ENCODE measurements at regions not wholly inside any gene's neighbourhood (a gene's known extent, or its start where the extent isn't known, plus 50 kb on each side); places are given as distances from the start of the nearest gene placed in this dataset.

GRCh38 chr13:62626771-62627170 is 1211.1 kb upstream of the PCDH20 start:
- no peak for DNase-seq (ENCODE audit: low read depth, low spot score)
- TF ChIP-seq CTCF (IDR thresholded peaks at IDR 0.05; ENCODE audit: insufficient read depth, low read length, missing control alignments), result no peak
- ChIA-PET CTCF (no interaction called here), POLR2A (no interaction called here)
- H3K4me3 ChIP-seq (ENCODE audit: low read depth, low read length), result no peak overlapping the region

- ChIA-PET CTCF (no interaction called here), POLR2A (no interaction called here)
- H3K4me3 ChIP-seq (ENCODE audit: low read depth, low read length), result no peak overlapping the region
- TF ChIP-seq CTCF (IDR thresholded peaks at IDR 0.05; ENCODE audit: insufficient read depth, low read length, missing control alignments), result no peak
- DNase-seq (ENCODE audit: low read depth, low spot score), result no peak
Observed at GRCh38 chr13:62625214-62625881, 1209.7 kb upstream of the PCDH20 start.

GRCh38 chr13:62613819-62614218 is 1198.2 kb upstream of the PCDH20 start:
- no peak for TF ChIP-seq CTCF (IDR thresholded peaks at IDR 0.05; ENCODE audit: insufficient read depth, low read length, missing control alignments)
- POLR2A ChIA-PET, result no interaction called here
- no peak for DNase-seq (ENCODE audit: low read depth, low spot score)
- H3K4me3 ChIP-seq (ENCODE audit: low read depth, low read length), result no peak overlapping the region
- CTCF ChIA-PET, result no interaction called here

- no peak overlapping the region for H3K4me3 ChIP-seq (ENCODE audit: low read depth, low read length)
- CTCF ChIA-PET, result no interaction called here
- no peak for DNase-seq (ENCODE audit: low read depth, low spot score)
- POLR2A ChIA-PET, result no interaction called here
- no peak for TF ChIP-seq CTCF (IDR thresholded peaks at IDR 0.05; ENCODE audit: insufficient read depth, low read length, missing control alignments)
Observed at GRCh38 chr13:62611343-62611742, 1195.7 kb upstream of the PCDH20 start.

- no peak for DNase-seq (ENCODE audit: low read depth, low spot score)
- H3K4me3 ChIP-seq (ENCODE audit: low read depth, low read length), result no peak overlapping the region
- ChIA-PET CTCF (no interaction called here), POLR2A (no interaction called here)
- no peak for TF ChIP-seq CTCF (IDR thresholded peaks at IDR 0.05; ENCODE audit: insufficient read depth, low read length, missing control alignments)
Observed at GRCh38 chr13:62598708-62599107, 1183.1 kb upstream of the PCDH20 start.

- TF ChIP-seq CTCF (IDR thresholded peaks at IDR 0.05; ENCODE audit: insufficient read depth, low read length, missing control alignments), result no peak
- ChIA-PET POLR2A (no interaction called here), CTCF (no interaction called here)
- H3K4me3 ChIP-seq (ENCODE audit: low read depth, low read length), result no peak overlapping the region
- no peak for DNase-seq (ENCODE audit: low read depth, low spot score)
Observed at GRCh38 chr13:62595976-62596375, 1180.3 kb upstream of the PCDH20 start.
